ENCODE measurements at regions not wholly inside any gene's neighbourhood (a gene's known extent, or its start where the extent isn't known, plus 50 kb on each side); places are given as distances from the start of the nearest gene placed in this dataset.
A peak's percentile ranks its signal among the peaks of the same experiment; 100 is the strongest.

- peak; percentile 55 for DNase-seq
- intact Hi-C loops (cut with DNase I; ENCODE audit: low total_unique reads): no loop called here
- H3K27me3 ChIP-seq (replicated peaks in 1 of 7): peaks cover 0 to 8% (median 0%) of the 10 kb centered on the region in 7 donors
- no peaks in the 10 kb centered on the region for H3K36me3 ChIP-seq
- H3K27ac ChIP-seq: no peak overlapping the region
- H3K4me3 ChIP-seq: no peak overlapping the region
- H3K4me1 ChIP-seq: no peaks in the 10 kb centered on the region
- no peaks in the 10 kb centered on the region for H3K9me3 ChIP-seq
- WGBS, 5 donors: 78 to 89% (median 79%) methylated on average over 8 to 9 of the region's 9 CpGs
- TF ChIP-seq POLR2A (IDR thresholded peaks at IDR 0.05) (no peak), CTCF (IDR thresholded peaks at IDR 0.05 in 8 of 11, conservative IDR thresholded peaks at IDR 0.05 in 3 of 11) (no peak), POLR2AphosphoS5 (IDR thresholded peaks at IDR 0.05) (no peak)
These were observed 403.2 kb upstream of the MYT1L start for GRCh38 chr2:2734308-2734707.

GRCh38 chr2:2733818-2734217, 402.7 kb upstream of the MYT1L start:
- no peak for TF ChIP-seq CTCF (IDR thresholded peaks at IDR 0.05 in 8 of 11, conservative IDR thresholded peaks at IDR 0.05 in 3 of 11)
- TF ChIP-seq POLR2A (IDR thresholded peaks at IDR 0.05): no peak
- no peak for TF ChIP-seq POLR2AphosphoS5 (IDR thresholded peaks at IDR 0.05)
- intact Hi-C loops (cut with DNase I; ENCODE audit: low total_unique reads): no loop called here
- DNase-seq: no peak
- Histone ChIP-seq H3K27ac (no peak overlapping the region), H3K4me3 (no peak overlapping the region), H3K36me3 (no peaks in the 10 kb centered on the region), H3K9me3 (no peaks in the 10 kb centered on the region), H3K27me3 (replicated peaks in 1 of 7) (peaks cover 0 to 8% (median 0%) of the 10 kb centered on the region in 7 donors), H3K4me1 (no peaks in the 10 kb centered on the region)
- 63 to 90% (median 83%) methylated on average over 9 to 11 of the region's 11 CpGs for WGBS, 5 donors

- 83 to 88% (median 88%) methylated on average over 17 of the region's 17 CpGs for WGBS, 5 donors
- Histone ChIP-seq H3K4me1 (no peaks in the 10 kb centered on the region), H3K27me3 (replicated peaks in 1 of 7) (peaks cover 0 to 10% (median 0%) of the 10 kb centered on the region in 7 donors), H3K9me3 (no peaks in the 10 kb centered on the region), H3K36me3 (no peaks in the 10 kb centered on the region), H3K4me3 (no peak overlapping the region), H3K27ac (no peak overlapping the region)
- no peak for DNase-seq
- intact Hi-C loops (cut with DNase I; ENCODE audit: low total_unique reads): no loop called here
- TF ChIP-seq POLR2A (IDR thresholded peaks at IDR 0.05): no peak
- no peak for TF ChIP-seq POLR2AphosphoS5 (IDR thresholded peaks at IDR 0.05)
- no peak for TF ChIP-seq CTCF (IDR thresholded peaks at IDR 0.05 in 8 of 11, conservative IDR thresholded peaks at IDR 0.05 in 3 of 11)
These were observed 401.4 kb upstream of the MYT1L start for GRCh38 chr2:2732331-2733119.

- no peak overlapping the region for H3K27ac ChIP-seq
- H3K36me3 ChIP-seq: no peaks in the 10 kb centered on the region
- 76 to 88% (median 87%) methylated on average over 16 to 19 of the region's 19 CpGs for WGBS, 5 donors
- no peaks in the 10 kb centered on the region for H3K9me3 ChIP-seq
- no peaks in the 10 kb centered on the region for H3K4me1 ChIP-seq
- TF ChIP-seq POLR2A (IDR thresholded peaks at IDR 0.05): no peak
- TF ChIP-seq CTCF (IDR thresholded peaks at IDR 0.05 in 8 of 11, conservative IDR thresholded peaks at IDR 0.05 in 3 of 11): no peak
- no peak for TF ChIP-seq POLR2AphosphoS5 (IDR thresholded peaks at IDR 0.05)
- H3K4me3 ChIP-seq: no peak overlapping the region
- H3K27me3 ChIP-seq (replicated peaks in 1 of 7): peaks cover 0 to 16% (median 0%) of the 10 kb centered on the region in 7 donors
- intact Hi-C loops (cut with DNase I; ENCODE audit: low total_unique reads): no loop called here
- DNase-seq: no peak
These were observed 400.8 kb upstream of the MYT1L start for GRCh38 chr2:2731816-2732284.

All from spleen (tissue), 11 donors.